HS-5 (cell line): ENCODE measurements at regions not wholly inside any gene's neighbourhood (a gene's known extent, or its start where the extent isn't known, plus 50 kb on each side); places are given as distances from the start of the nearest gene placed in this dataset.

Experiments used
- DNase-seq: peaks from one replicate; pipeline ENCODE4 v3.0.0-alpha.2; 2012; ENCODE audit warnings: low read depth

GRCh38 chr12:124162151-124163110 is 132.5 kb upstream of the RFLNA start:
- no peak for DNase-seq

DNA sequence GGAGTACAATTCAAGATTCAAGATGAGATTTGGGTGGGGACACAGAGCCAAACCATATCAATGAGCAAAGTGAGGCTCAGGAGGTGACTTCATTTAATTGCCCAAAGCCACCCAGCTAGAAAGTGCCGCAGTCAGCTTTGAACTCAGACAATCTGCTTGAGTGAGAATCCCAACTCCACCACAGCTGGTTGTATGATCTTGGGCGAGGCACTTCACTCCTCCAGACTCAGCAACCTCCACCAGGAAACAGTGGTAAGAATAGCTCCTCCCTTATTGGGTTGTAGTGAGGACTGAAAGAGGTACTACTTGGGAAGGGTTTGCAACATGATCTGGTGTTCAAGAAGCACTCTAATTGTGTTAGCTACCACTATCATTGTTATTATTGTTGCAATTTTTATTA is 129.2 kb upstream of the RFLNA start:
- no peak for DNase-seq

DNA sequence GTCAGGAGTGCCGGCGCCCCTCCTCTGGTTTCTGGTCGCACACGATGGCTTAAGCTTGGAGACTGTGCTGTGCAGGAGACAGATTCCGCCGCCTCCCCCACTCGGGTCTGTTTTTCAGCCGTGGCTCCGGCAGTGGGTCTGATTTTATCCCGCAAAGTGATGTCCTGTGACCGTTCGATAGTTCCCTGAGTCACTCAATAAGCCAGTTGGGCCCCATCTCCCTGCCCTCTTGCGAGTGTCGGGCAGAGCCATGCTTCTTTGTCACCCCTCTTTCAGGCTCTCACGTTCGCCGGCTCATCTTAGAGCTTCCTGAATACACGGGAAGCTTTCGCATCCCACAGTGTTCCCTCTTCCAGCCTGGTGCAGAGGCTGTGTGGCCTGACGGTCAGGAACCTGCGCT is 127.8 kb upstream of the RFLNA start:
- DNase-seq: no peak

GRCh38 chr12:124168016-124168786 is 126.7 kb upstream of the RFLNA start:
- no peak for DNase-seq

DNA sequence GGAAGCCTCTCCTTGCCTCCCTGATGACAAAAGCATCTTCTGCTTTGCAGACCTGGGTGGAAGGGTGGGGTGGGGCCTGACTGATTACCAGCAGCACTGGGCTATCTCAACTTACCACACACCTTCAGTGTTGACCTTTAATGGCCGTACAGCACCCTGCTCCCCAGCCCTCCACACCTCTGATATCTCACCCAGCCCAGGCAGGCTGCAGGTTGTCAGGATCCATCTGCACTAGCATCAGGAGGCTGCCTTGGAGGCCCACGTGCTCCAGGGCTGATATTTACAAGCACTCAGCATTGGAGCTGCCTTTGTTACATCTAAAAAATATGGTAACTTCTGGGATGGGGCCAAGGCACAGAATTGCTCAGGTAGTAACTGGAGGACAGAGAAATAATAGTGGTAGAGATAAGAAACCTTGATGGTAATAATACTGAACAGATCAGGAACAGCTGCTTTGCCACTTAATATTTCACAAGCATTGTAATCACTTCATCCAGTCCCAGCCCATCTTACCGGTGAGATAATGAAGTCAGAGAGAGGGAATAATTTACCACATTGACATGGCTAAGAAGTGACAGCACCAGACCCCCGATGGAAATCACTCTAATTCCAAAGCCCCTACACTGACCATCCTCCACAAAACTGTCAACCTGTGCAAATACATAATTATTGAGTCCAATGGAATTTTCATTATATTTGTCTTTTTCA is 125.2 kb upstream of the RFLNA start:
- DNase-seq: no peak

GRCh38 chr12:124170760-124171159 is 124.1 kb upstream of the RFLNA start:
- no peak for DNase-seq

DNA sequence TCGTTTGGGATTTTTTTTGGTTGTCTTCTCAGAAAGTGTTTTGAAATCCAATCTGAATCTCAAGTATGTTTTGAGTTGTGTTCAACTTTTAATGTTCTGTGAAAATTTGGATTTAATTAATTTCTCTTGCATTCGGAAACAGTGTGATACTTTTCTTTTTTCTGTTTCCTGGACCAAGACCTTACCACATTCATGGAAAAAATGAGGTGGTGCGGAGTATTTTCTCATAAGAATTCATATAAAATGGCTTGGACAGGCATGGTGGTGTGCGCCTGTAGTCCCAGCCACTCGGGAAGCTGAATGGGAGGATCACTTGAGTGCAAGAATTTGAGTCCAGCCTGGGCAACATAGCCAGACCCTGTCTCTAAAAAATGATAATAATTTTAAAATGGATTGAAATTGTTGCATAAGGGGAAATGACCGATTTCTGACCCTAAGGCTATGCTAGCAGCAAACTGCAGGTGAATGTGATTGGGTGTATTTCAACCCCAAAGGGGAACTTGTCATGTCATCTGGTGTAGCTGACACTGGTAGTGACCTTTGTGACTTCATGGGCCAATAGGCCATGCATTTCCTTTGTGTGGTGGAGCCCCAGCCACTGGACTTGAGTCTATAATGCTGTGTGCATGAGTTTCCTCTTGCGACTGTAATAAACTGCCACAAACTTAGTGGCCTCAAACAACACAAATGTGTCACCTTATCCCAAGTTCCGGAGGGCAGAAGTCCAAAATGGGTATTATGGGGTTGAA is 123.5 kb upstream of the RFLNA start:
- no peak for DNase-seq

DNA sequence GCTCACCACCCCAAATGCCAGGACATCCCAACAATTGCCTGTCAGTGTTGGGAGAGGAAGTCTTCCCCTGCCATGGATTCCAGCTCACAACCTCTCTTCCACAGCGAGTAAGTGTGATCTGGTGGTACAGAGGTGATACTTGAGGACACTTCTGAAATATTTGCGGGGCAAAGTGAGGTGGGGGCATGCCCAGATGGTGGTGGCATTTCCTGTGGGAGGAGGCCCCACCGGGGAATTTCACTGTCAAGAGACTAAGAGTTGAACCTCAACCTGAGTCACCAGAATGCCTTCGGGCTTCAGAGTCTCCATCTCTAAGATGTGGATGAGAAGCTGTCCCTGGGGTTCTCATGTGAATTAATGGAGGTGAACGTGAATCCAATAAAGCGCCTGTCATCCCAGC is 122.3 kb upstream of the RFLNA start:
- DNase-seq: peak; percentile 44

- no peak for DNase-seq
These were observed 121.2 kb upstream of the RFLNA start for GRCh38 chr12:124173692-124174091.

DNA sequence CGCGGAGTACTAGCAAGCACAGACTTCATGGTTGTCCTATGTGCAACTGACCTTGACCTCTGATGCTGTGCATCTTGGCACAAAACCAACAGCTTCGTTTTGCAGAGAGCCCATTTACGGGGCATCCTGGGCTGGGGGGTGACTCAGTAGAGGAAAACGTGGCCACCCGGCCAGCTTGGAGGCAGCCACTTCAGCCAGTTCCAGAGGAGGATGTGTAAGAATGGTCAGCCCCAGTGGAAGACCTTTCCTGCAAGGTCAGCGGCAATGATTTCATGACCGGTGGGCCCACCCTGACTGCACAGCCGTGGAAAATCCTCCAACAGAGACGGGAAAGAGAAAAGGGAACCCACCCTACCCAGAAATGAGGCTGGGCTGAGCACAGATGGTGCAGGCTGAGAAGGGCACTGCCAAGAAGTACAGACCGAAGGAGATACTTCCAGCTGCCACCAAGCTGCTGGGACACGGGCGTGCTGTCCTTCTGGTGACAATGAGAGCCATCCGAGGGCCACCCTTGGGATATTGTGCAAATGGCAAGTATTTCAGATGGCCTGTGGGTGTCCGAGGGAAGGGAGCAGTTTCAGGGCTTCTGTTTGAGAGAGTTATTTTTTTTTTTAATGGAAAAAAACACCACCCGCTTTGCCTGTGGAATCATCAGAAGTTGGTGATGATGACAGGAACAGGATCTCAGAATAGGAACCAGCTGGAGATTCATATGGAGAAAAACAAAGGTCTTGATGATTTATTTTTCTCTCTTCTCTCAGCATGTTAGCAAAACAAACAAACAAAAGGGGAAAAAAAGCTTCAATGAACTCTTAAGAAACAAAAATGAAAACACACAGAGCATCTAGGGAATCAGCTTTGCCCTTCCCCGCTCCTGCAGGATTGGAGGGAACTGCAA is 120.2 kb upstream of the RFLNA start:
- DNase-seq: no peak

DNA sequence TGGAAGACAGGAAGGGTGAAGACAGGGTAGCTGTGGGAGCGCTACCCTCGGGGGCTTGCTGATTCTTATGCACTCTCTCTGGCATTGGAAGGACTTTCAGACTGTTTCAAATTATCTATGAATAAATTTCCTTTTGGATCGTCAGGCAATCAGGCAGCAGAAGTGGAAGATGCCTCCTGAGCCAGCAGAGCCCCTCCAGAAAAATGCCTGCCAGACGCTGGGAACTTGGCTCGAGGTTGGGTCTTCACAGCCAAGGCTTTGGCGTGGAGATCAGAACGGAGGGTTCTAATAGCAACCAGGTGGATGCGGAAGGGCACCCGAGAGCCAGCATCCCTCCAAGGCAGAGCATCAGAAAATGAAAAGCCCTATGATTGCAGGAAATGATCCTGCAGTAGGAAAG is 119.2 kb upstream of the RFLNA start:
- no peak for DNase-seq

- DNase-seq: no peak
These were observed 117.5 kb upstream of the RFLNA start for GRCh38 chr12:124177276-124177950.

DNA sequence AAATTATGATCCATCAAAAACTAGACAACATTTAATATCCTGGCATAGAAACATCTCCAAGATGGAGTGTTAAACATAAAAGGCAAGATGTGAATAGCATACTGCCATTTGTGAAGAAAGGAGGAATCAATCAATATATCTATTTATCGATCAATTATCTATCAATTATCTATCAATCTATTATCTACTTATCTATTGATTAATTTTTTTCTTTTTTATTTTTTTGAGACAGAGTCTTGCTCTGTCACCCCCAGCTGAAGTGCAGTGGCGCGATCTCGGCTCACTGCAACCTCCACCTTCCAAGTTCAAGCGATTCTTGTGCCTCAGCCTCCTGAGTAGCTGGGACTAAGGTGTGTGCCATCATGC is 117.0 kb upstream of the RFLNA start:
- no peak for DNase-seq

DNA sequence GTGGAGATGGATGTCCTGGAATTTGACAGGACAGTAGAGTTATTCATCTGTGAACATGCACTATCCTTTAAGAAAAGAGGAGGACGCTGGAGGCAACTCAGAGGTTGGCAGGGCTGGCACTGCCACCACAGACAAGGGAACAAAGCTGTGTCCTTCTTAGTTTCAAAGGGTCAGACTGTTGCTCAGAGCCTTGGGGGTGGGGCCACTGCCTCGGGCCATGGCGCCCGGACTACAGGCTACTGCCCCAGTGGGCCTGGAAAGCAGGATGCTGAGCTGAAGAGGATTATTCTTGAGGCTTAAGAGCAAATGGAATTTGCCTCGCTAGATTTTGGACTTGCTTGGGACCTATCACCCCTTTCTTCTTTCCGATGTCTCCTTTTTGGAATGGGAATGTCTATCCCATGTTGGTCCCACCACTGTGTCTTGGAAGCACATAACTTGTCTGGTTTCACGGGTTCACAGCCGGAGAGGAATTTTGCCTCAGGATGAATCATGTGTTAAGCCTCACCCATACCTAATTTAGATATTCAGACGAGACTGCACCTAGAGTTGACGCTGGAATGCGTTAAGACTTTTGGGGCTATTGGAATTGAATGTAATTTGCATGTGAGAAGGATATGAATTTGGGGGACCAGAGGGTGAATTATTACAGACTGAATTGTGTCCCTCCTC is 114.8 kb upstream of the RFLNA start:
- DNase-seq: no peak

DNA sequence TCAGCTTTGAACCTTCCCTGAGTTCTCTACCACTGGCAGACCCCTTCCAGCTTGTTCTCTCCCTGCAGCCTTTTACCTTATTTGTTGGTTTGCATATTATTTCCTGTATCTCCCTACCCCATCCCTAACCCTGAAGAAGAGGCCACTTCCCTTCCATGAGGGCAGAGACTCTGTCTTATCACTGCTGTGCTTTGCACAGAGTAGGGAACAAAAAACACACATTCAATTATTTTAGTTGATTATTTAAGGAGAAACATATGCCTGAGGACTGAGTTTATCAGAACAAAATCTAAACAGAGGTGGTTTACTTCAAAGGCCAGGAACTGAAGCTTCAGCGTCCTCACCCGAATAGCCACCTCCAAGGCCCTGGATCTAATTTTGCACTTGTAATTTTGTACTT is 111.7 kb upstream of the RFLNA start:
- DNase-seq: no peak

DNA sequence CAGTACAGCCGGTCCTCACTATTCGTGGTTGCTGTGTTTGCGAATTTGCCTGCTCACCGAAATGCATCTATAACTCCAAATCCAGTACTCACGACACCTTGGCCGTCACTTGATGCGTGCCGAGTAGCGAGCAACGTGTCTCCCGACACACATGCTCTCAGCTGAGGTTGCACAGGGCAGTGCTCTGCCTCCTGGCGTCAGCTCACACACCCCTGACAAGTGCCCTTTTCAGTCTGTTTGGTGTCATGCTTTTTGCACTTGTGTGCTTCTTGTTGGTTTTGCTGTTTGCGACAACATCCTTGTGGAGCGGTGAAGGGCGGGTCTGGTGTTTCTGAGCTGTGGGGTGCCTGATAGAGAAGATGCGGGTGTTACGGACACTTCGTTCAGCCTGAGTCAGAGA is 110.4 kb upstream of the RFLNA start:
- no peak for DNase-seq

- no peak for DNase-seq
These were observed 108.8 kb upstream of the RFLNA start for GRCh38 chr12:124185971-124186686.

DNA sequence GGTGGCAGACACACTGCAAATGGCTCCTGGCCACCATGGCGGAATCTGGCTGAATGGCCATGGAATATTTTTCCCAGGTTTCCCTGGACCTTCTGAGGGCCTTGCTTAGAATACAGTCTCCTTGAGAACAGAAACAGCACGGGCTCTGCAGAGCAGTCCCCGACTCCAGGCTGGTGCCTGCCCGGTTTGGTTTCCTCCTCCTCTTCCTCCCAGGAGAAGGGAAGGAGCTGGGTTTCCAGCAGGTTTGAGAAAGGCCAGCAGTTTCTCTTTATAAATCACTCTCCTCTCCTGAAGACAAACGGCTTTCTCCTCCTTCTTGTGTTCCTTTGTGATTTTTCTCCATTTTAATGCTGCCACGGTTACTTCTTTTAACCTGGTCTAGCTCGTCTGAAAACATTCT is 106.8 kb upstream of the RFLNA start:
- no peak for DNase-seq
